HG03571 (cell line): ENCODE measurements at regions not wholly inside any gene's neighbourhood (a gene's known extent, or its start where the extent isn't known, plus 50 kb on each side); places are given as distances from the start of the nearest gene placed in this dataset.

Source experiments
- ATAC-seq: cut with Tn5 transposase; IDR thresholded peaks from one replicate; pipeline ENCODE4 v1.9.1; 2021; ENCODE audit not compliant: unreplicated experiment

DNA sequence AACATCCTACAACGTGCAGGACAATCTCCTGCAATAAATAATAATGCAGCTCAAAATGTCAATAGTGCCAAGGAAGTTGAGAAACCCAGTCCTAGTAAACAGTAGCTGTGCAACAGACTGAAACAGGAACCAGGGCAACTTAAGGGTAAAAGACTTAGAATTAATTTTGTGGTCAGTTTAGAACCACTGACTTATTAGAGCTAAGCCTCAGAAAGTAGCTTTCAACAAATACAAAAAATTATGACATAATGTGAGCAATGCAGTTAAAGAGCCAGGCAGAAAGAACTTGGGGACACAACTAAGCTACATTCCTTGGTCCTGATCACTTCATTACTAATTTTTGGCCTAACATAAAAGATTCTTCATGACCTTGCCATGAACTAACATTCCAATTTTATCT lies 195.4 kb downstream of the MACC1 start:
- ATAC-seq: peak; percentile 85

DNA sequence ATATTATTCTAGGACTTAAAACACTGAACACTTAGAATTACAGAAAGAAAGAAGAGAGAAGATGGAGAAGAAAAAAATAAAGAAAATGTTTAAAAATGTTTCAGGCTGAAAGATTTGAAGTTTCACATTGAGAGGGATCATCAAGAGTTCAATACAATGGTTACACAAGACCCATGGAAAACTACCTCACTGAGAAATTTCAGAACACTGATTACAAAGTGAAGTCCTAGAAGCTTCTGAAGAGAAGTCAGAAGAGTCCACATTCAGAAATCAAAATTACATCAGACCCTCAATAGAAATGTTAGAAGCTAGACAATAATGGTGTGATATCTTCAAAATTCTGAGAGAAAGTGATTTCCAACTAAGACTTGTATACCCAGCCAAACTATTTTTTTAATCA lies 196.1 kb downstream of the MACC1 start:
- ATAC-seq: no peak

DNA sequence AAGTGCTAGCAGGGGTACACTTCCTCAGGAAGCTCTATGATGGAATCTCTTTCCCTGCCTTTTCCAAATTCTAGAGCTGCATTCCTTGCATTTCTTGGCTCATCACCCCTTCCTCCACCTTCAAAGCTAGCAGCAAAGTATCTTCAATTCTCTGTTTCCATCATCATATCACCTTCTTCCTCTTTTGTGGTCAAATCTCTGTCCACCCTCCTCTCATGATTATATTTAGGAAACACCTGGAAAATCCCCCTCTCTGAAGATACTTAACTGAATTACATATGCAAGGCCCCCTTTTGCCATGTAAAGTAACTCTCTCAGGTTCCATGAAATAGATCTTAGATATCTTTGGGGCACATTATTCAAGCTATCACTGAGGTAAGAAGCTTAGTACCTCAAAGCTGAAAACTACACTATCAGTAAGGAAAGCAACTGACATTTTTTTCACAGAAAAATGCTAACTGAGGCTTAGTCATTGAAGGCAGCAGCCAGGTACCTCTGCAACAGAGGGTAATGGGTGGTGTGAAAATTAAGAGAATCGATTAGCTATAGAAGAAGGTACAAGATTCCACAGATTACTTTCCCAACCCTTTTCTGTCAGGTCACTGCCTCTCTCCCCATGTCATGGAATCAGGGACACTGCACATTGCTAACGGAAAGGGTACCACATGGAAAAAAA lies 197.3 kb downstream of the MACC1 start:
- peak; percentile 63 for ATAC-seq

DNA sequence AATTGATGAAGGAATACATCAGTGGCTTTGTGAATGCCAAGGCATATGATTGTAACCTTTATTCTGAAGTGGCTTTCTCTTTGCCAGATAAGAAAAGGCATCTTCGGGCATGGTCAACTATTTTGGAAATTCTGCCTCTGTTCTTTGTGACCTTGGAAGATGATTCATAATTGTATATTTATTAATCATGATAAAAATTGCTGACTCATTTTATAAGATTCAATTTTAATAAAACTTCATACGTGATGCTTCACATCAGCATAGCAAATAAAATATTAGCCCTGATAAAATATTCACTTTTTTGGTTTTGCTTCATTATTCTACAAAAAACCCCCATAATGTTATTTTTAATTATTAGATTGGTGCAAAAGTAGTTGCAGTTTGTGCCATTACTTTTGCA lies 200.5 kb downstream of the MACC1 start:
- no peak for ATAC-seq

DNA sequence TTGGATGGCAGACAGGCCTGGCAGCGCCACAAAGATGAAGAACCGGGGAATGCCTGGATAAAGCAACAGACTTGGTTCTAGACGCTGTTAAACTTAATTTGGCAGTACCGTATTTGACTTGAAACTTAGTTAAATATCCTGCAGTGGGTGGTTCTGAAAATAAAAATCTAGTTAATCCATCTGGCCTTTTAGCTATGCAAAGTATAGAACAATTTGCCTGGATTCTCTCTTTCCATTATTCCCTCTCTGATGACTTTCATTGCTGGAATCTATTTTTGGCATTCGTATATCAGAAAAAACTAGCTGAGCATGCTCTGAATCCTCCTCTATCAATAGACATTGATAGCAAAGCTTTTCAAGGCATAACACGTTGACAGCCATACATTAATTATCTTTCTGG lies 203.6 kb downstream of the MACC1 start:
- ATAC-seq: no peak

DNA sequence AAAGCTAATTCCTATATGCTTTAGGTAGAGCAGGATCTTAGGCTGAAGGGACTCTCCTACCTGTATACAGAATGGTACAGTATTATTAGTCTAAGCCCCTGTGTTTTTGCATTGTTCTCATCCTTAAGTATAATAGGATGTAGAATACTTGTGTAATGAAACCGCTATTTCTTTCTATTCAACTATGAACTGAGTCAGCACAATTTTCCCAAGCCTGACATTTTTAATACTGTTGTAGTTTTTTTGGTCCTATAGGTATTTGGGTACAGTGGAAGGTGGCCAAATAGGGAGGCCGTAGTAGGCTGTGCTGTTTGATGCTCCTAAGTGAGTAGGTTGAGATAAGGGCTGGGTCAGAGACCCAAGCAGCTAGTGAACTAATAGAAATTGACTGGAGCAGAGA lies 205.1 kb downstream of the MACC1 start:
- ATAC-seq: no peak

DNA sequence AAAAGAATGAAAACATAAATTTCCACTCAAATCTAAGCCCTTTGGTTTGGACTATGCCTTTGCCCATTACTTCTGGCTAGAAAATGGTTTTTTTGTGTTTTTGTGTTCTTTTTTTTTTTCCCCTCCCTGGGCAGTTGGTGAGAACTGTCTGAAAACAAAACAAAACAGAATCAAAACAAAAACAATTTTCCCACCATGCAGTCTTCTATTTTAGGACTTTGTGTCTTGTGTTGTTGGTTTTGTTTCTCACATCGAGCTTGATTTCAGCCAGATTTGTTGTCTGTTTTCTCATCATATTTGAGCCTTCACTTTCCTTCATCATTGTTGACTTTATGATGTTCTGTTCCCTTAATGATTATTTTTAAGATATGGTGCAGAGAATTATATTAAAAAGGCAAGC lies 206.3 kb downstream of the MACC1 start:
- ATAC-seq: no peak

DNA sequence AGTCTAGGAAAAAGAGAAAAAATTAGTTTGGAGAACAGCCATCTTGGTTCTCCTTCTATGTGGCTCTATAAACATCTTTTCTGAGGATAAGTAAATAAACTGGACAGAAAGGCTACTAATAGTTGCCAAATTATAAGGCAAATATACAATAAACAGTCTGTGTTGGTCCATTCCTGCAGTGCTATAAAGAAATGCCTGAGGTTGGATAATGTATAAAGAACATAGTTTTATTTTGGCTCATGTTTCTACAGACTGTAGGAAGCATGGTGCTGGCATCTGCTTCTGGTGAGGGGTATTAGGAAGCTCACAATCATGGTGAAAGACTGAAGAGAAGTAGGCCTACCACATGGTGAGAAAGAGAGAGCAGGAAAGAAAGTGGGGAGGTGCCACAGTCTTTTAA lies 209.7 kb downstream of the MACC1 start:
- ATAC-seq: no peak

DNA sequence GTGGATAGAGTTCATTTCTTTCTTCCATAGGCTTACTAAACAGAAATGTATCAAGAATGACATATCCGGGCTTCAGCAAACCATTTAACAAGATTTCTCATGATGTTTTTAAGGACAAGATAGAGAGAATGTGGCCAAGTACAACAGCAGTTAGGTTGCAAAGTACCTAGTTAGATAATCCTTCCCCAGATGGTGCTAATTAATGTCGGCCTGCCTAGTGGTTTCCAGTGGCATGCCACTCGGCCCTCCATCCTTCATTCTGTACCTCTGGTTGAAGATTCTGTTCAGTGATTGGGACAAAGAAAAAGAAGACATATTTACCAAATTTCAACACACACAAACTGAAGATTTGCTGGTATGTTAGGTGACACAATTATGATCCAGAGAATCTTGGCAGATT lies 212.1 kb downstream of the MACC1 start:
- no peak for ATAC-seq

DNA sequence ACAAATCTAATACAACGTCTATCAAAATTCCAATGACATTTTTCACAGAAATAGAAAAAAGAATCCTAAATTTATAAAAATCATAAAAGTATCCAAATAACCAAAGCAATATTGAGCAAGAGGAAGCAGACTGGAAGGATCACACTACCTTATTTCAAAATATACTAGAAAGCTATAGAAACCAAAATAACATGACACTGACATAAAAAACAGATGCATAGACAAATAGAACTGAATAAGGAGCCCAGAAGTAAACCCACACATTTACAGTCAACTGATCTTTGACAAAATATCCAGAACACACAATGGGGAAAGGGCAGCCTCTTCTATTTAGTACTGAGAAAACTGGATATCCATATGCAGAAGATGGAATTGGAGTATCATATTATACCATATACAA lies 217.5 kb downstream of the MACC1 start:
- no peak for ATAC-seq

DNA sequence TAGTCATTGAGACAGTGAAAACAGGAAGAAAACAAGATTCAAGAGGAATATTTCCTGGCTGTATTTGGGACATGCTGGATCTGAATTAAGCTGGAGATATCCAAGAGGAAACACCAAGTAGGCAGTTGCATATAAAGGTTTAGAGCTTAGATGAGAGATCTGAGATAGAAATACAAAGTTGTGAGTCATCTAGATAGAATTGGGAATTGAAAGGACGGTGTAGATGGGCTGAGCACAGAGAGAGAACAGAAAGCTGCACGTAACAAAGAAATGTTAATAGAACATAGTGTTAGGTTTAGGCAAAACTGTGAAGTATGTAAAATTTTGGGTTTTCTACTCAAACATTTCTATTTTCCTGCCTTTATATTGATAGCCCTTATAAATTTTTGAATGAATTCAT lies 218.5 kb upstream of the TMEM196 start:
- ATAC-seq: no peak

DNA sequence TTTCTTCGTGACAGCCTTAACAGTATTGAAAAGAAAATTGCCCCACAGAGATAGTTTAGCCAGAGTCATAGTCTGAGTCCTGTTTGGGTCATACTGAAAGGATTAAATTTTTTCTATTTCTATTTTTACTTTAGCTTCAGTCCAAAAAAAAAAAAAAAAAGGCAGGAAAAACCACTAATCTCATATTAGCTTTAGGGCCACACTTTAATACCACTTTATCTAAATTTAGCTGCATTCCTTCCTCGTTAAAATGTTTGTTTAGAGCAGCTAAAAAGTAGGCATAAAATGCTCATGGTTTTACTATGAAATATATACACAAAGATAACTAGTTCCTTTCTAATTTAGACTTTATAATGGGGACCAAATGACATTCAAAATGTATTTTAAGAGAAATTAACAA lies 216.5 kb upstream of the TMEM196 start:
- ATAC-seq: no peak

DNA sequence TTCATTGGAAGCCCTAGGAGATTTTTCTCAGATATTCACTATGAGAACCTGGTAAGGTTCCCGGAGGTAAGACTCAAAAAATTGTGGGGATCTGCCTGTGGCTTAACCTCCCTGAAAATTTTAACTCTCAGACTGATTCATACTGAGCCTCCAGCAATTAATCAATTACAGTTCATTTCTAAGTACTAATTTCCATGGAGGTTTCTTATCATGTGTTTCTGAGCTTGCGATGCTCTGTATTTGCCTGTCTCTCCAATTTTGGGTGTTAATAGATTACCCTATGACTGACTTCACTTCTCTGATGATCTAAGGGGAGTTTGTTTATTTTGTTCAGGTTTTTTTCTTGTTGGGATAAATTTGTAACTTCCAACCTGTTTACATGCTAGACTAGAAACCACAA lies 215.4 kb upstream of the TMEM196 start:
- ATAC-seq: no peak

DNA sequence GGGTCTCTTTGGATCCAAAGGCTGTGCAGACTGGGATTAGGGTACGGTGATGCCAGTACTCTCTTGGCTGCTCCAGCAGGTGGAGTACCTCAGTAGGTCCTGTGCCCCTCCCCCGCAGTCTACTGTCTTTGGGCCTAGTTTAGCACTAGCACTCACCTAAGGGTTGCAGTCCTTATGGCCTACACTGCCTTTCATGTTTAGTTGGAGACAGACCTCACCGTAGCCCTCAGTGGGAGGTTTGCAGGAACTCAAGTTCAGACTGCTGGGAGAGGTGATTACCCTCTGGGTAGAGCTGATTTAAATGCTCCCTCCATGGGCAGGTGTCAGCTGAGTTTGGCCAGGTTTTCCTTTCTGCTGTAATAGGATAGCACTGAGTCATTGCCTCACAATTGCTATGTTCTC lies 210.8 kb upstream of the TMEM196 start:
- ATAC-seq: no peak

DNA sequence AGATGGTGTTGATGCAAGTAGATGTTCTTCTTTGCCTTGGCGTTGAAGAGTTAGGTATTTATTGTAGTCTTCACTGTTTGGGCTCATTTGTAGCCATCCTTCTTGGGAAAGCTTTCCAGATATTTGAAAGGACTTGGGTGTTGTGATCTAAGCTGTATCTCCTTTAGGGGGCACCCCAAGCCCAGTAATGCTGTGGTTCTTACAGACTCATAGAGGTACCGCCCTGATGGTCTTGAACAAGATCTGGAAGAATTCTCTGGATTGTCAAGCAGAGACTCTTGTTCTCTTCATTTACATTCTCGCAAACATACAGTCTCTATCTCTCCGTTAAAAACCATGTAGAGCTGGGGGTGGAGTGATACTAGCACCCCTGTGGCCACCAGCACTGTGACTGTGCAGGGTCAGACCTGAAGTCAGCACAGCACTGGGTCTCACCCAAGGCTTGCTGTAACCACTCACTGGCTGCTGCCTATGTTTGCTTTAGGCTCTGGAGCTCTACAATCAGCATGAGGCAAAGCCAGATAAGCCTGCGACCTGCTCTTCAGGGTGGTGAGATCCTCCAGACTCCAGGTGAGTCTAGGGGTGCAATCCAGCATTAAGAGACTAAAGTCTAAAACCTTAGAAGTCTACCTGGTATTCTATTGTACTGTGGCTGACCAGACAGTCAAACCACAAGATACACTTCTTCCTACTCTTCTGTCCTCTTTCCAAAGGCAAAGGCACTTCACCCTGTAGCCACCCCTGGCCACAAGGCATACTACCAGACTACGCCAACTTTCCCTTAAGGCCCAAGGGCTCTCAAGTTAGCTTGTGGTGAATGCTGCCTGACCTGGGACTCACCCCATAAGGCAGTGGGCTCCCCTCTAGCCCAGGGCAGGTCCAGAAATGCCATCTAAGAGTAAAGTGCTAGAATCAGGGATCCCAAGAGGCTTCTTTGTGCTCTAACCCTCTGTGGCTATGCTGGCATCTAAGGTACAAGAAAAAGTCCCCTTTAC lies 209.7 kb upstream of the TMEM196 start:
- no peak for ATAC-seq

DNA sequence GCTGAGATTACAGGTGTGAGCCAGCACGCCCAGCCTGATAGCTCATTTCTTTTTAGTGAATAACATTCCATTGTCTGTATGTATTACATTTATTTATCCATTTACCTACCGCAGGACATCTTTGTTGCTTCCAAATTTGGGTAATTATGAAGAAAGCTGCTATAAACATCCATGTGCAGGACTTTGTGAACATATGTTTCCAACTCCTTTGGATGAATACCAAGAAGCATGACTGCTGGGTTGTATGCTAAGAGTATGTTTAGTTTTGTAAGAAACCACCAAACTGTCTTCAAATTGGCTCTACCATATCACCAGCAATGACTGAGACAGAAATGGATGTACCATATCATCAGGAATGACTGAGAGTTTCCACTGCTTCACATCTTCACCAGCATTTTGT lies 200.2 kb upstream of the TMEM196 start:
- no peak for ATAC-seq

DNA sequence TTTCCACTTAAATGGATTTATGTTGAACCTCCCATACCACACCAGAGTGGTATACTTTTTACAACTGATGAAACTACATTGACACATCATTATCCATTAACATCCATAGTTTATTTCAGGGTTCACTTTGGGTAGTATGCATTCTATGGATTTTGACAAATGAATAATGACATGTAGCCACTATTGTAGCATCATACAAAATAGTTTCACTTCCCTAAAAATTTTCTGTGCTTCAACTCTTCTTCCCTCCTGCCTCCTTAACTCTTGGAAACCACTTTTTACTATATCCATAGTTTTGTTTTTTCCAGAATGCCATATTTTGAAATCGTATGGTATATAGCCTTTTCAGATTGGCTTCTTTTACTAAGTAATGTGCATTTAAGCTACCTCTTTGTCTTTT lies 199.5 kb upstream of the TMEM196 start:
- ATAC-seq: no peak

DNA sequence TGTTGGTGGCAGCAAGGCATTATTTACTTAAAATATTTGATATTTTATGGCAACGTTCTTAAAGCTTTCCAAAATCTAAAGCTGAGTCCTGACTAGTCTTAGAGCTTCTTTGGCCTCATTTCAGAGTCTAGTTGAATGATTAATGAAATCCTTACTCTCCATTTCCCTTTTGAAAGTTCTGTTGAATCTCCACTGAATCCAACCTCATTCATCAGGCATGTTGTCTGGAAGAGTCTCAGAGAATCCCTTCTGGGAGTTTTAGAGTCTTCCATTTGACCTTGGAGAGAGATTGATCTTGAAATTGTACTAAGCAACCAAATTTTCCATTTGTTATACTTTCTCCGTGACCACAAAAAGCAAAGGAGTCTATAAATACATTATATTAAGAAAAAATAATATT lies 198.5 kb upstream of the TMEM196 start:
- no peak for ATAC-seq

DNA sequence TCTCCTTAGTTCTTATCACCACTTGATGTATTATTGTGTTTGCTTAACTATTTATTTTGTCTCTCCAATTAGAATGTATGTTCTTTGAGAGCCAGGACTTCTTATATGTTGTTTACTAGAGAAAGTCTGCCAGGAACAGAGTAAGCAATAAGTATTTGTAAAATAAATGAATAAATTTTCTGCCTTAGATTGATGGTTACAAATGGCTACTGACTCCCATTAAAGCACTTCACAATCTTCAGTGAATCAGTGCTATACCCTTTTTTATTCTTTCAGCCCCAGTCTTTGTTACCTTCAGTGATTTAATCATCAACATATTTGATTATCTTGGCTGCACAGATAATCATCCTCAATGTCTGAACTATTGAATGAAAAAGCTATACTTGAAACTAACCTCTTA lies 197.1 kb upstream of the TMEM196 start:
- ATAC-seq: no peak

DNA sequence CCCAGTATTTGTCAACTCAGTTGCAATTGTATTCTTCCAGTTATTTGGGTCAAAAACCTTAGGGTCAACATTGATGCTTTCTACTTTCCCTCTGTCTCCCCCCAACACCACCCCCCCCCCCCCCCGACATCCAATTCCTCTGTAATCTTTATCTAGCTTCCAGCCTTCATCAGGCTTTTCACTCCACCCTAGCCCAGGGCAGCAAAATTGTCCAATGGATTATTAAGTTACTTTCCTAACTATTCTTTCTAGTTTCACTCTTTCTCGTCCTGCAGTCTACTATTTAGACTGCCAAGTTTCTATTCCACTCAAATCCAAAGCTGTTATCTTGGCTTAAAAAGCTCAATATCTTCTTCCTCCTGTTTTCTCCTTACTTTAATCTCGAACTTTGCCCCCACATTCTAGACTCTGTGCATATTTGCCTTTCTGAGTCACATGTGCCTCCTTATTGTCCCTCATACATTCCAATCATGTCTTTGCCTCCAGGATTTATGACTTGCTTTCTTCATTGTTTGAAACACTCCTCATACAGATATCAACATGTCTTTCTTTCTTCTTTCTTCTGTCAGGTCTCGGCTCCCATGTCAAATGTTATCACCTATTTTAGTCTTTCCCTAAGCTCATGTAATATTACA lies 196.6 kb upstream of the TMEM196 start:
- ATAC-seq: no peak

DNA sequence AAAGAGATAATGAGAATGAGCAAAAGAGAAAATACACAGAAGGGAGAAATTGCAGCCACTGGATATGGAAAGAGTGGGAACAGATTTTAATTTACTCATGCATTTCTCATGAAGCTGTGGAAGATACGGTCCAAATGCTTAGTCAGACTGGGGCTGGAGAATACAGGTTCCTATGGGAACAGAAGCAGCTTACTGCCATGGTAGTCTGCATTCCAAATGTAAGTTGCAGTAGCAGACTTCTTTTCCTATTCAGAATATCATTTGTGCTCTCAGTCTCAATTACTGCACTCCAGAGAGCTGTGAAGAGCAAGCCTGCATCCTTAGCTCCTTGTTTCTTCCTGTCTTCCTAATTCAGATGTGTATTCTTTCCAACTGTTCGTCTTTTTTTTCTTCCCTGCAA lies 190.8 kb upstream of the TMEM196 start:
- no peak for ATAC-seq

DNA sequence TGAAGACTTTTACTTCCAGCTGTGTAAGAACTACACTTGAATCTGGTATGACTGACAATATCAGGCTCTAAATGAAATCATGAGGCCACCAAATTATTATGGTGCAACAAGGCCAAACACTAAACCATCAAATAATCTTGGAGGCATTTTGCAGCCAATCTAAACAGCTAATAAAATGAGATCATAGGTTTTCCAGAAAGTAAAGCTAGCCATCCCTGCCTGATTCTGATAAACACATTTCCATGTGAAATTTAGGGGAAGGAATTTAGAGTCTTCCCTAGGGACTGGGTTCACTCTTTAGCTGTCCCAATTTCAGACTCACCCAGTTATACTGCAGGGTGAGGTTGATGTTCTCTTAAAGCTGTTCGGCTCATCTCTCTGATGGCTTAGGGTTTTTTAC lies 190.3 kb upstream of the TMEM196 start:
- no peak for ATAC-seq
